K562 (cell line): ENCODE measurements at regions not wholly inside any gene's neighbourhood (a gene's known extent, or its start where the extent isn't known, plus 50 kb on each side); places are given as distances from the start of the nearest gene placed in this dataset.

Experiments
- ATAC-seq: fragments of 200-7000 bp; cut with Tn5 transposase; 3 replicates; pipeline ENCODE4 v1.9.1; 2020; ENCODE audit warnings: moderate library complexity
- BruUV-seq: library from RNA; stranded (reverse); fragments of 400-500 nt; replicated peaks from 2 replicates; lab custom pipeline; 2021; lab: Mats Ljungman, UMichigan
- CTCF ChIA-PET: fragments of 300-600 bp; formaldehyde crosslinking; extraction: SDS; loops from one replicate; lab custom pipeline; 2021; ENCODE audit warnings: low intra/inter-chr PET ratio; lab: Yijun Ruan, JAX
- POLR2A ChIA-PET: fragments of 300-600, 350-650 bp; sonication (Branson Sonifier 250); formaldehyde crosslinking; extraction: SDS; loops from one replicate; lab custom pipeline; 2021; ENCODE audit warnings: antibody characterized with exemption, inconsistent platforms; lab: Yijun Ruan, JAX
- DNase-seq, 4 experiments: peaks; one replicate each; pipeline versions ENCODE4 v3.0.0 to v3.0.0-alpha.2; 2011 to 2018; ENCODE audit warnings: low spot score in 3 of 4, mixed read lengths in 3 of 4; ENCODE audit errors: extremely low read depth in 1 of 4
- FAIRE-seq: peaks from 2 replicates; lab custom pipeline; 2011; peaks lifted over from hg19 to GRCh38; lab: Jason Lieb, UNC
- H2AFZ ChIP-seq: 2 replicates; pipeline ENCODE4 v1.6.0; 2011; ENCODE audit warnings: low read depth, low read length, control low read depth, inconsistent platforms
- H3K27ac ChIP-seq: fragments of 200-600 bp; 3 replicates; pipeline ENCODE4 v1.8.0; 2011; ENCODE audit warnings: low read depth, mild to moderate bottlenecking, control low read depth, inconsistent platforms, low read length, moderate library complexity, mixed read lengths; ENCODE audit errors: extremely low read depth
- H3K27me3 ChIP-seq, 2 experiments: fragments of 300-600 bp in 1 of 2; 2 replicates in 1 of 2; 3 replicates in 1 of 2; pipeline versions ENCODE4 v1.6.0 to v1.8.0; 2011; ENCODE audit warnings: inconsistent platforms in 2 of 2, low read length in 2 of 2, mild to moderate bottlenecking in 1 of 2, mixed read lengths in 1 of 2, moderate library complexity in 1 of 2; ENCODE audit not compliant: control insufficient read depth in 2 of 2, insufficient read depth in 2 of 2
- H3K36me3 ChIP-seq: fragments of 300-600 bp; 3 replicates; pipeline ENCODE4 v1.8.0; 2011; ENCODE audit warnings: mild to moderate bottlenecking, low read length, inconsistent platforms; ENCODE audit not compliant: control insufficient read depth, insufficient read depth
- H3K4me1 ChIP-seq, 2 experiments: fragments of 200-600 bp in 1 of 2; replicated peaks in 1 of 2; 2 replicates in 1 of 2; 3 replicates in 1 of 2; pipeline versions ENCODE4 v1.5.1 to v1.8.0; 2011; ENCODE audit warnings: inconsistent platforms in 2 of 2, low read length in 2 of 2, mild to moderate bottlenecking in 1 of 2, mixed read lengths in 1 of 2, moderate library complexity in 1 of 2; ENCODE audit not compliant: control insufficient read depth in 2 of 2, insufficient read depth in 2 of 2
- H3K4me2 ChIP-seq: 2 replicates; pipeline ENCODE4 v1.6.1; 2011; ENCODE audit warnings: low read length, control low read depth, inconsistent platforms, mixed read lengths; ENCODE audit not compliant: insufficient read depth
- H3K4me3 ChIP-seq: fragments of 200-600 bp; sonication (generic), shearing (Covaris generic); 2 replicates; pipeline ENCODE4 v1.5.1; 2016; ENCODE audit warnings: control low read depth, inconsistent platforms
- H3K79me2 ChIP-seq: fragments of 200-600 bp; 3 replicates; pipeline ENCODE4 v1.8.0; 2011; ENCODE audit warnings: low read length, inconsistent platforms; ENCODE audit not compliant: control insufficient read depth, insufficient read depth
- H3K9ac ChIP-seq, 2 experiments: 2 replicates each; pipeline versions ENCODE4 v1.6.0 to v1.6.1; 2011; ENCODE audit warnings: low read depth in 2 of 2, low read length in 2 of 2, control low read depth in 1 of 2, inconsistent platforms in 1 of 2, mild to moderate bottlenecking in 1 of 2, mixed read lengths in 1 of 2; ENCODE audit not compliant: insufficient read depth in 1 of 2
- H3K9me1 ChIP-seq: one replicate; pipeline ENCODE4 v1.6.0; 2011; ENCODE audit warnings: inconsistent platforms, mild to moderate bottlenecking, low read length, moderate library complexity; ENCODE audit not compliant: control insufficient read depth, insufficient read depth
- H3K9me3 ChIP-seq: replicated peaks from 2 replicates; pipeline ENCODE4 v1.5.1; 2011; ENCODE audit warnings: low read depth, low read length, inconsistent platforms; ENCODE audit not compliant: control insufficient read depth, insufficient read depth
- H4K20me1 ChIP-seq: replicated peaks from 2 replicates; pipeline ENCODE4 v1.6.1; 2011; ENCODE audit warnings: low read length, inconsistent platforms, mixed read lengths; ENCODE audit not compliant: control insufficient read depth, insufficient read depth
- MTA1 ChIP-seq: fragments of 450-650 bp; IDR thresholded peaks from 2 replicates; pipeline ENCODE4 v1.6.1; 2017; ENCODE audit warnings: borderline replicate concordance
- WGBS: fragments of 100-300 bp; shearing (Covaris generic); methylation state at CpG from one replicate; pipeline ENCODE4 v1.1.6; 2016; ENCODE audit warnings: low coverage, mixed read lengths; ENCODE audit not compliant: insufficient coverage; ENCODE audit errors: missing lambda C conversion rate; 5-methylcytosine and 5-hydroxymethylcytosine counted together
- in situ Hi-C: fragments of 300-500 bp; cut with MboI; formaldehyde crosslinking; loops from 4 replicates; pipeline ENCODE4 v1.15.0; 2018; ENCODE audit warnings: inconsistent platforms, mixed read lengths
- intact Hi-C: fragments of 100-400 bp; cut with micrococcal nuclease; formaldehyde crosslinking; loops from 2 replicates; pipeline ENCODE4 v1.14.2; 2022
- TF ChIP-seq, protein P1 (sequence below): fragments of 450-650 bp; formaldehyde crosslinking; IDR thresholded peaks from 2 replicates; pipeline ENCODE4 v1.4.0; 2020; ENCODE audit warnings: mild to moderate bottlenecking, moderate library complexity
- TF ChIP-seq, protein P2 (sequence below): fragments of 450-650 bp; IDR thresholded peaks from 2 replicates; pipeline ENCODE4 v1.6.1; 2016; ENCODE audit warnings: antibody characterized with exemption

DNA sequence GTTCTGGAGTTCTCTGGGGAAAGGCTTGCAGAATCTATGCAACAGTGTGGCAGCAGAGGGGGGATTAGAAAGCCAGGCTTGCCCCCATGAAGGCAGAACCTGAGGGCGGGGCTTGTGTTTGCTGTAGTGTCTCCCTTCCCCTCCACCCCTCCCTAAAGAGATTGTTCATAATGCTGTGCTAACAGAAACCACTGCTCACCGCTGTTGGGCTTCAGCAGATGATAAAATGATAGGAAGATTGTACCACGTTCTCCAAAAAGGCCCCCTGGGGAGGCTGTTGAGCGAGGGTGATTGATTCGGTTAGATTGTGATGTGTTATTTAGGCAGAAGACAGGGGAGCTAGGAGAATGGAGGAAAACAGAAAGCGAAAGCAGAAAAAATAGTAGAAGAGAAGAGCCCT is 215.2 kb upstream of the NCAM1 start:
- 3% methylated on average over 6 of the region's 6 CpGs for WGBS
- DNase-seq (no peak), FAIRE-seq (no peak), ATAC-seq (no peak)
- CTCF ChIA-PET = no interaction called here
- H3K27ac ChIP-seq = no peak overlapping the region
- no peaks in the 10 kb centered on the region for H4K20me1 ChIP-seq
- H3K9me1 ChIP-seq = no peaks in the 10 kb centered on the region
- no peaks in the 10 kb centered on the region for H3K79me2 ChIP-seq
- peaks cover 0 to 35% of the 10 kb centered on the region in 2 experiments; a peak in 2 of 5 replicates for H3K27me3 ChIP-seq
- POLR2A ChIA-PET = no interaction called here
- intact Hi-C loops (no loop called here), in situ Hi-C loops (no loop called here)
- H3K9me3 ChIP-seq = no peaks in the 10 kb centered on the region
- no peaks in the 10 kb centered on the region for H3K4me1 ChIP-seq
- H3K36me3 ChIP-seq = no peaks in the 10 kb centered on the region
- no peak overlapping the region for H2AFZ ChIP-seq
- H3K4me2 ChIP-seq = no peak overlapping the region
- TF ChIP-seq, protein P1, sequence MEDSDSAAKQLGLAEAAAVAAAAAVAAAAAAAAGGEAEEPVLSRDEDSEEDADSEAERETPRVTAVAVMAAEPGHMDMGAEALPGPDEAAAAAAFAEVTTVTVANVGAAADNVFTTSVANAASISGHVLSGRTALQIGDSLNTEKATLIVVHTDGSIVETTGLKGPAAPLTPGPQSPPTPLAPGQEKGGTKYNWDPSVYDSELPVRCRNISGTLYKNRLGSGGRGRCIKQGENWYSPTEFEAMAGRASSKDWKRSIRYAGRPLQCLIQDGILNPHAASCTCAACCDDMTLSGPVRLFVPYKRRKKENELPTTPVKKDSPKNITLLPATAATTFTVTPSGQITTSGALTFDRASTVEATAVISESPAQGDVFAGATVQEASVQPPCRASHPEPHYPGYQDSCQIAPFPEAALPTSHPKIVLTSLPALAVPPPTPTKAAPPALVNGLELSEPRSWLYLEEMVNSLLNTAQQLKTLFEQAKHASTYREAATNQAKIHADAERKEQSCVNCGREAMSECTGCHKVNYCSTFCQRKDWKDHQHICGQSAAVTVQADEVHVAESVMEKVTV (CRISPR knock-in tag) = no peak
- TF ChIP-seq MTA1 = no peak
- TF ChIP-seq, protein P2, sequence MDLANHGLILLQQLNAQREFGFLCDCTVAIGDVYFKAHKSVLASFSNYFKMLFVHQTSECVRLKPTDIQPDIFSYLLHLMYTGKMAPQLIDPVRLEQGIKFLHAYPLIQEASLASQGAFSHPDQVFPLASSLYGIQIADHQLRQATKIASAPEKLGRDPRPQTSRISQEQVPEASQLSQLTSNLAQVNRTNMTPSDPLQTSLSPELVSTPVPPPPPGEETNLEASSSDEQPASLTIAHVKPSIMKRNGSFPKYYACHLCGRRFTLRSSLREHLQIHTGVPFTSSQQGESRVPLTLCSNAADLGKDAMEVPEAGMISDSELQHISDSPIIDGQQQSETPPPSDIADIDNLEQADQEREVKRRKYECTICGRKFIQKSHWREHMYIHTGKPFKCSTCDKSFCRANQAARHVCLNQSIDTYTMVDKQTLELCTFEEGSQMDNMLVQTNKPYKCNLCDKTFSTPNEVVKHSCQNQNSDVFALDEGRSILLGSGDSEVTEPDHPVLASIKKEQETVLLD = no peak
- no peak overlapping the region for H3K4me3 ChIP-seq
- no TSS peak for BruUV-seq
- H3K9ac ChIP-seq = no peak overlapping the region
